IMR-90 (cell line): ENCODE measurements at regions not wholly inside any gene's neighbourhood (a gene's known extent, or its start where the extent isn't known, plus 50 kb on each side); places are given as distances from the start of the nearest gene placed in this dataset.

Experiments
- ATAC-seq: fragments of 200-7000 bp; cut with Tn5 transposase; 2 replicates; pipeline ENCODE4 v1.9.1; 2020; ENCODE audit warnings: low read depth, mild to moderate bottlenecking, moderate library complexity
- BruUV-seq: library from RNA; stranded (reverse); fragments of 400-500 nt; replicated peaks from 2 replicates; lab custom pipeline; 2021; lab: Mats Ljungman, UMichigan
- CTCF ChIA-PET: fragments of 300-600 bp; formaldehyde crosslinking; extraction: SDS; loops from one replicate; lab custom pipeline; 2021; ENCODE audit warnings: antibody characterized with exemption; lab: Yijun Ruan, JAX
- POLR2A ChIA-PET: fragments of 300-600 bp; sonication (Branson Sonifier 250); formaldehyde crosslinking; loops from one replicate; lab custom pipeline; 2022; ENCODE audit warnings: antibody characterized with exemption; ENCODE audit not compliant: unreplicated experiment; lab: Charles Lee
- DNase-seq: peaks from one replicate; pipeline ENCODE4 v3.0.0; 2013
- H2AFZ ChIP-seq: replicated peaks from 2 replicates; pipeline ENCODE3; 2013; ENCODE audit warnings: low read length, mild to moderate bottlenecking; ENCODE audit not compliant: poor library complexity
- H2AK5ac ChIP-seq: 2 replicates; pipeline ENCODE4 v1.6.1; 2013; ENCODE audit warnings: low read depth, low read length, inconsistent platforms
- H2AK9ac ChIP-seq: replicated peaks from 2 replicates; pipeline ENCODE3; 2013; ENCODE audit warnings: mild to moderate bottlenecking, low read depth, low read length, moderate library complexity; ENCODE audit not compliant: poor library complexity
- H2BK120ac ChIP-seq: 2 replicates; pipeline ENCODE4 v1.6.1; 2013; ENCODE audit warnings: low read depth, low read length, inconsistent platforms
- H2BK15ac ChIP-seq: 3 replicates; pipeline ENCODE4 v1.6.1; 2013; ENCODE audit warnings: low read depth, low read length, inconsistent platforms
- H2BK20ac ChIP-seq: 2 replicates; pipeline ENCODE4 v1.6.1; 2013; ENCODE audit warnings: low read depth, mild to moderate bottlenecking, inconsistent platforms, low read length, moderate library complexity
- H2BK5ac ChIP-seq: 2 replicates; pipeline ENCODE4 v1.6.1; 2013; ENCODE audit warnings: mild to moderate bottlenecking, low read depth, low read length, inconsistent platforms; ENCODE audit not compliant: poor library complexity, severe bottlenecking
- H3K14ac ChIP-seq: replicated peaks from 2 replicates; pipeline ENCODE4 v1.6.1; 2013; ENCODE audit warnings: low read depth, low read length, inconsistent platforms
- H3K18ac ChIP-seq: 2 replicates; pipeline ENCODE4 v1.6.1; 2013; ENCODE audit warnings: low read depth, low read length, control low read depth
- H3K23ac ChIP-seq: 2 replicates; pipeline ENCODE4 v1.6.1; 2013; ENCODE audit warnings: low read depth, low read length, inconsistent platforms
- H3K27ac ChIP-seq: 2 replicates; pipeline ENCODE4 v1.5.1; 2013; ENCODE audit warnings: mild to moderate bottlenecking, control low read depth, low read length; ENCODE audit not compliant: insufficient read depth
- H3K27me3 ChIP-seq: 2 replicates; pipeline ENCODE4 v1.6.1; 2013; ENCODE audit warnings: low read length; ENCODE audit not compliant: control insufficient read depth, insufficient read depth
- H3K36me3 ChIP-seq: 2 replicates; pipeline ENCODE4 v1.6.1; 2013; ENCODE audit warnings: low read length, mixed read lengths; ENCODE audit not compliant: control insufficient read depth, insufficient read depth
- H3K4ac ChIP-seq: 2 replicates; pipeline ENCODE4 v1.6.1; 2013; ENCODE audit warnings: low read depth, low read length, inconsistent platforms
- H3K4me1 ChIP-seq: 2 replicates; pipeline ENCODE4 v1.6.1; 2013; ENCODE audit warnings: low read length, mixed read lengths; ENCODE audit not compliant: control insufficient read depth, insufficient read depth
- H3K4me2 ChIP-seq: 2 replicates; pipeline ENCODE4 v1.6.1; 2013; ENCODE audit warnings: low read depth, mild to moderate bottlenecking, control low read depth, low read length, moderate library complexity
- H3K4me3 ChIP-seq: 2 replicates; pipeline ENCODE4 v1.5.1; 2013; ENCODE audit warnings: low read depth, mild to moderate bottlenecking, control low read depth, low read length, moderate library complexity; ENCODE audit not compliant: insufficient read depth
- H3K56ac ChIP-seq: 2 replicates; pipeline ENCODE4 v1.6.1; 2013; ENCODE audit warnings: low read length, inconsistent platforms; ENCODE audit not compliant: insufficient read depth; ENCODE audit errors: extremely low read depth
- H3K79me1 ChIP-seq, 2 experiments: 2 replicates each; pipeline ENCODE4 v1.6.1; 2013; ENCODE audit warnings: low read length in 2 of 2, inconsistent platforms in 1 of 2, low read depth in 1 of 2
- H3K9ac ChIP-seq: 2 replicates; pipeline ENCODE4 v1.6.1; 2013; ENCODE audit warnings: low read depth, low read length, control low read depth
- H3K9me1 ChIP-seq: 2 replicates; pipeline ENCODE4 v1.6.1; 2013; ENCODE audit warnings: low read length, inconsistent platforms; ENCODE audit not compliant: insufficient read depth
- H3K9me3 ChIP-seq: 2 replicates; pipeline ENCODE4 v1.6.1; 2013; ENCODE audit warnings: low read length; ENCODE audit not compliant: control insufficient read depth, insufficient read depth
- H4K20me1 ChIP-seq: 2 replicates; pipeline ENCODE4 v1.6.1; 2013; ENCODE audit warnings: low read length, inconsistent platforms; ENCODE audit not compliant: insufficient read depth
- H4K5ac ChIP-seq: 2 replicates; pipeline ENCODE4 v1.6.1; 2013; ENCODE audit warnings: mild to moderate bottlenecking, low read depth, low read length, control low read depth
- H4K8ac ChIP-seq, 2 experiments: 2 replicates each; pipeline ENCODE4 v1.6.1; 2013; ENCODE audit warnings: low read depth in 2 of 2, low read length in 2 of 2, control low read depth in 1 of 2, inconsistent platforms in 1 of 2
- H4K91ac ChIP-seq: 2 replicates; pipeline ENCODE4 v1.6.1; 2013; ENCODE audit warnings: low read depth, low read length, inconsistent platforms; ENCODE audit not compliant: insufficient read depth
- CEBPB ChIP-seq: IDR thresholded peaks from 2 replicates; pipeline ENCODE4 v1.6.1; 2012; ENCODE audit warnings: low read depth, low read length, improper control_type of control experiment
- CTCF ChIP-seq: conservative IDR thresholded peaks from 2 replicates; pipeline ENCODE4 v1.5.1; 2012; ENCODE audit warnings: mild to moderate bottlenecking, low read depth, low read length, improper control_type of control experiment
- ELK1 ChIP-seq: fragments of 150-350 bp; IDR thresholded peaks from 2 replicates; pipeline ENCODE4 v1.6.1; 2016; ENCODE audit warnings: low read depth, mild to moderate bottlenecking, low read length, moderate library complexity, borderline replicate concordance
- NFE2L2 ChIP-seq: fragments of 150-350 bp; IDR thresholded peaks from 2 replicates; pipeline ENCODE4 v1.6.1; 2016; ENCODE audit warnings: low read depth, mild to moderate bottlenecking, low read length
- POLR2A ChIP-seq: IDR thresholded peaks from 2 replicates; pipeline ENCODE4 v1.6.1; 2012; ENCODE audit warnings: mild to moderate bottlenecking, low read depth, low read length
- RAD21 ChIP-seq: IDR thresholded peaks from 2 replicates; pipeline ENCODE4 v1.6.1; 2012; ENCODE audit warnings: low read length, improper control_type of control experiment
- RCOR1 ChIP-seq: IDR thresholded peaks from 2 replicates; pipeline ENCODE4 v1.6.1; 2012; ENCODE audit warnings: mild to moderate bottlenecking, low read length, improper control_type of control experiment; ENCODE audit not compliant: insufficient replicate concordance
- RFX5 ChIP-seq: IDR thresholded peaks from 2 replicates; pipeline ENCODE4 v1.8.0; 2012; ENCODE audit warnings: low read depth, mild to moderate bottlenecking, low read length, moderate library complexity
- USF2 ChIP-seq: fragments of 150-350 bp; IDR thresholded peaks from 2 replicates; pipeline ENCODE4 v1.6.1; 2017; ENCODE audit warnings: mild to moderate bottlenecking, antibody characterized with exemption, low read length, low read depth
- WGBS, 2 experiments: methylation state at CpG; one replicate each; pipeline versions ENCODE4 v1.1.5 to v1.1.7; 2013; ENCODE audit warnings: missing lambda C conversion rate in 2 of 2; ENCODE audit not compliant: insufficient read length in 1 of 2; ENCODE audit errors: extremely low coverage in 2 of 2; 5-methylcytosine and 5-hydroxymethylcytosine counted together
- dilution Hi-C: fragments of 300-500 bp; cut with HindIII; formaldehyde crosslinking; loops from one replicate; pipeline ENCODE4 v1.14.3; 2018; ENCODE audit warnings: low sequenced_read_pairs; ENCODE audit not compliant: unreplicated experiment
- in situ Hi-C: fragments of 300-500 bp; cut with MboI; formaldehyde crosslinking; loops from 3 replicates; pipeline ENCODE4 v1.14.3; 2019; ENCODE audit warnings: low sequenced_read_pairs, inconsistent platforms, mixed read lengths
- intact Hi-C: fragments of 100-400 bp; cut with micrococcal nuclease; formaldehyde crosslinking; loops from 2 replicates; pipeline ENCODE4 v1.10.0; 2022

GRCh38 chr4:79259242-79259641 is 66.6 kb downstream of the NAA11 start:
- H3K79me1 ChIP-seq, result no peaks in the 10 kb centered on the region
- no peaks in the 10 kb centered on the region for H3K9me1 ChIP-seq
- no peak overlapping the region for H4K5ac ChIP-seq
- H3K27ac ChIP-seq, result no peak overlapping the region
- no TSS peak for BruUV-seq
- H2AK9ac ChIP-seq, result no peak overlapping the region
- no peaks in the 10 kb centered on the region for H3K36me3 ChIP-seq
- DNase-seq (no peak), ATAC-seq (no peak)
- intact Hi-C loops, result no loop called here
- no peak overlapping the region for H2AK5ac ChIP-seq
- H3K56ac ChIP-seq, result no peak overlapping the region
- POLR2A ChIA-PET, result no interaction called here
- in situ Hi-C loops, result no loop called here
- H3K9ac ChIP-seq, result no peak overlapping the region
- H3K23ac ChIP-seq, result no peak overlapping the region
- CTCF ChIA-PET, result no interaction called here
- TF ChIP-seq CTCF (no peak), RCOR1 (no peak), CEBPB (no peak), USF2 (no peak), POLR2A (no peak), ELK1 (no peak), RAD21 (no peak), RFX5 (no peak), NFE2L2 (no peak)
- H4K91ac ChIP-seq, result no peak overlapping the region
- no peak overlapping the region for H2BK5ac ChIP-seq
- H4K8ac ChIP-seq, result no peak overlapping the region
- no peaks in the 10 kb centered on the region for H3K27me3 ChIP-seq
- H2BK20ac ChIP-seq, result no peak overlapping the region
- dilution Hi-C loops, result no loop called here
- H3K4ac ChIP-seq, result no peak overlapping the region
- no peak overlapping the region for H3K4me2 ChIP-seq
- H3K4me3 ChIP-seq, result no peak overlapping the region
- no peak overlapping the region for H2AFZ ChIP-seq
- no peak overlapping the region for H2BK120ac ChIP-seq
- H3K18ac ChIP-seq, result no peak overlapping the region
- H4K20me1 ChIP-seq, result no peaks in the 10 kb centered on the region
- H3K9me3 ChIP-seq, result no peaks in the 10 kb centered on the region
- WGBS, 2 experiments, result no CpG with 5 or more reads among the region's 2 CpGs
- no peaks in the 10 kb centered on the region for H3K4me1 ChIP-seq
- H2BK15ac ChIP-seq, result no peak overlapping the region
- no peak overlapping the region for H3K14ac ChIP-seq
